TTC549 (cell line): ENCODE measurements at regions not wholly inside any gene's neighbourhood (a gene's known extent, or its start where the extent isn't known, plus 50 kb on each side); places are given as distances from the start of the nearest gene placed in this dataset.
"Not testable (repeated sequence)": the region's sequence is repeated elsewhere in the genome, so short reads cannot be mapped to it uniquely, and the experiment has no call there.

Experiments used
- FAIRE-seq: peaks from 2 replicates; lab custom pipeline; 2012; peaks lifted over from hg19 to GRCh38; lab: Jason Lieb, UNC

DNA sequence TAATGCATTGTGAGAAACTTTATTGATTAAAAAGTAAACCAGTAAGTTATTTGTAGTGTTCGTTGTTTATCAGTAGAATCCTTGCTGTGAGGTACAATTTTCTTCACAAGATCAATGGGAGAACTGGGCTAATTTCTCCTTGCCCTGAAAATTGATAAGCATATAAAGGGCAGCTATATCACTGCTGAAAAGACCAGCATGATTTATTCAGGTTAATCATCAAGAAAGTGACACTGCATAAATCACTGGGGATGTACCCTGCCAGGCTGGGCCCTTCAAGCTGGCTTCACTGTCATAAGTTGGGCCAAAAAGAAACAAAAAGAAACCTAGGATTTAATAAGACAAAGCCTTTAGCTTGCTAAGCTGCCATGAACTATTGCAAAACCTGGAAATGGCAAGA lies 746.7 kb downstream of the STPG2 start:
- FAIRE-seq, result no peak

DNA sequence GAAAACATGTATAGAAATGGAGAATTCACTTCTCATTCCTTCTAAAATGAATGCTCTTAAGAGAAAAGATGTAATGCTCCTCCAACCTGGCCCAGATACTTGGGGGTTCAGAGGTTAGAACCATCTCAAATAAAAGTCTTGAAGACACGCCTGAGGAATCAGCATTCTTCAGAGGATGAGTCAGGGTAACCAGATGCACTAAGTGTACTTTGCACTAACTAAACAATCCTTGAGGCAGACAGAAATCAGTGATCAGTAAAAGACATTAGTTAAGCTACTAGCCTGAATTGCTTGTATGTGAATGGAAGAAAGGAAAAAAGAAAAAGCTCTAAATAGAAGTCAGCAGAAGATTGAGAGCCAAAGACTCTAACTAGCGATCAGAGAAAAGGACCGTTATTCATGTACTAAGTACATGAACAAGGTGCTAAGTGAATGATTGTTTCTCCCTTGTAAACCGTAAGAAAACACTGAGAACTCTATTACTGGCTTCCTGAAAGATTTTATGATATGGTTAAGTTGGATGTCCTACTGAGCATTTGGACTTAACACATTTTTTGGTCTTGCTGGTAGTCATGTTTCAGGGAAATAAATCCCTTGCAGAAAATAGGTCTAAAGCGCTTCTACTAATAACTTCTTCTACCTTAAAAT lies 738.3 kb downstream of the STPG2 start:
- no peak for FAIRE-seq

DNA sequence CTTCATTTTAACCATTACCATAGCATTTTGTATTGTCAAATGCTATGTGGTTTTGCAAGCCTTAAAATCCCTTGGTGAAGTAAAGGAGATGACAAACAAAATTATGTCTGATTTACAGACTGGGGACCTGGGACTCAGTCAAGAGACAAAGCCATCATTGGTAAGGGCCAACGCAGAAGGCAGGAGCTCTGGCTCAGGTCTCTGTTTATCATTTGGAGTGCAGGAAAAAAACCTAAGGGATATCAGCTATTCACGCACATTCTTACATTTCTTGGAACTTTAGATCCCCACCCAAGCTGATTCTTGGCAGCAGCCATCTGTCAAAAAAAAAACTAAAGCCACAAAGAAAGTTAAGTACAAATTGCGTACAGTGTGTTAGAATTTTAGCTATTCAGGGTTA lies 731.9 kb downstream of the STPG2 start:
- no peak for FAIRE-seq

DNA sequence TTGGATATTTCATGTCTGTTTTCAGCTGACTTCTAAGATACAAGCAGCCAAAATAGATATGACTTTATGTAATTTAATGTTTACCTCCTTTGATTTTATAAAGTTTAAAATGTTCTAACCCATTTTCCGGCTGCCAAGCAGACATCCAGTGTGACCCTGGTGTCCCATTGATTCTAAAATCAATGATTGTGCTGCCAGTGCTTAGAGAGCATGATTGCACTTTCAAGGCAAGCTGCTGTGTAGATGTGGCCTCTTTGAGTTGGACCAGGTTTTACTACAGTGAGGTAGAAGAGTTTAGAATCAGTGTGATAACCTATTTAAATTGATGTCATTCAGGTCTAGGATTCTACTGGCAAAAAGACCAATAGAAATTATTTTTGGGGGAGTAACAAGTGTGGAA lies 730.9 kb downstream of the STPG2 start:
- no peak for FAIRE-seq

DNA sequence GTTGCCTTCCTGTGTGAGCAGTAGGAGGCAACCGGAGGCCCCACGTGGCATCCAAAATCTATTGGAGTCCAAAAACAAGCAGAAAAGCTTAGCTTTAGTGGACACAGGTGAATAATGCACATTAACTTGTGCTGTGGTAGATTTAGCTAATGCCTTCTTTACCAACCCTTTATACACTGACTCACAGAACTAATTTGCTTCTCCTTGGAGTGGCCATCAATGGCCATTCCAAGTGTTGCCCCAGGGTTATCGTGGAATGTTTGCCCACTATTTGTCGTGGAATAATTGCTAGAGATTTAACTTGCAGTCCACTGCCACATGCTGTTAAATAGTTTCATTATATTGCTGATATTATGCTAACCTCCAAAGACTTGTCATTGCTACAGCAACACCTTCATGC lies 729.1 kb downstream of the STPG2 start:
- FAIRE-seq, result no peak

DNA sequence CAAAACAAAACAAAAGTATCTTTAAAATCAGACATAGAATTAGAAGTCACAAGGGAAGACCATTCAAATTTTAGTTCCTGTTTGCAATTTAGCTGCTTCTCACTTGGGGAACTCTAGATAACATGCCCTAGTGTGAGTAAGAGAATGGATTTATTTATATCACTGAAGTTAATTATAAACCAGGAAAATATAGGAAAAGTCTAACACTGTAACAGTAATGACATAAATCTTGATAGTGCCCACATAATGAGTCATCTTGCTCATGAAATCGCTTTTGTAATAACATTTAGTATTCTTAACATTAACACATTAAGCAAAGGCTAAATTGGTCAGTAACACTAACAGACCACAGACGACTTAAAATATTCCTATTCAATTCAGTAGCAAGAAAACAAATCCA lies 710.7 kb downstream of the STPG2 start:
- no peak for FAIRE-seq

DNA sequence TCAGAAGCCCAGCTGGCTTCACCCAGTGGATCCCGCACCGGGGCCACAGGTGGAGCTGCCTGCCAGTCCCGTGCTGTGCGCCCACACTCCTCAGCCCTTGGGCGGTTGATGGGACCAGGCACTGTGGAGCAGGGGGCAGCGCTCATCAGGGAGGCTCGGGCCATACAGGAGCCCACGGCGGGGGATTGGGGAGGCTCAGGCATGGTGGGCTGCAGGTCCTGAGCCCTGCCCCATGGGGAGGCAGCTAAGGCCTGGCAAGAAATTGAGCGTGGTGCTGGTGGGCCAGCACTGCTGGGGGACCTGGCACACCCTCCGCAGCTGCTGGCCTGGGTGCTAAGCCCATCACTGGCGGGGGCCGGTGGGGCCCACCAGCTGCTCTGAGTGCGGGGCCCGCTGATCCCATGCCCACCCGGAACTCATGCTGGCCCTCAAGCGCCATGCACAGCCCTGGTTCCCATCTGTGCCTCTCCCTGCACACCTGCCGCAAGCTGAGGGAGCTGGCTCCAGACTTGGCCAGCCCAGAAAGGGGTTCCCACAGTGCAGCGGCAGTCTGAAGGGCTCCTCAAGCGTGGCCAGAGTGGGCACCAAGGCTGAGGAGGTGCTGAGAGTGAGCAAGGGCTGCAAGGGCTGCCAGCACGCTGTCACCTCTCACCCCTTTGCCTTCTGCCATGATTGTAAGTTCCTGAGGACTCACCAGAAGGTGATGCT lies 705.1 kb downstream of the STPG2 start:
- not testable (repeated sequence) for FAIRE-seq

DNA sequence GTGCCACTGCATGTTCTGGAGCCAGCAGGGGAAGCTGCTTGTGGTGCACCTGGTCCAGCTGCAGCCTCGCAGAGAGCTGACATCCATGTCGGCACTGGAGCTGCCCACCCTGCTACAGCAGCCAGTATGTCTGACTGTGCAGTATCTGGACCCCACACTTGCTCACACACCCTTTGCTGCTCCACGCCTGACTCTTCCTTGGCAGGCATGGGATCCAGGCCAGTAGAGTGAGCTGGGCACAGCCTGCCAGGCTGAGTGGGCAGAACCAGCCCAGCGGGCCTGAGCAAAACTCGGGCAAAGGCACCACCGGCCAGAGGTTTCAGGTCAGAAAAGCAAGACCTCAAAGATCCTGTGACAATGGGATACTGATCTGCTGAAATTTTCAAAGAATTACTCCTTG lies 690.1 kb downstream of the STPG2 start:
- FAIRE-seq, result no peak

DNA sequence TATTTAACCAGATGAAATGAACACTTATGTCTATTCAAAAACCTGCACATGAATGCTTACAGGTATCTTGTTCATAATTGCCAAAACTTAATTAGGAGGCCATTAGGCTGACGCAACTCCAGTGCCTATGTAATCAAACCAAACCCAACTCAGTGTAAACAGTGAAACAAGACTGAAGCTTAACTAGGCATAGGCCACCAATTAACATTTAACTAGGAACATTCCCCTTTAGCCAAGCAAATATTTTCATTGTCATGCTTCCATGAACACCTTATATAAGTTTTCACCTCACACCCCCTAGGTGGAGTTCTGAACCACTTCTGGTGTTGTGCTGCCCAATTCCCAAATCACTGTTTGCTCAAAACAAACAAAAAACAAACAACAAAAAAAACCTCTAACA lies 686.0 kb downstream of the STPG2 start:
- no peak for FAIRE-seq

DNA sequence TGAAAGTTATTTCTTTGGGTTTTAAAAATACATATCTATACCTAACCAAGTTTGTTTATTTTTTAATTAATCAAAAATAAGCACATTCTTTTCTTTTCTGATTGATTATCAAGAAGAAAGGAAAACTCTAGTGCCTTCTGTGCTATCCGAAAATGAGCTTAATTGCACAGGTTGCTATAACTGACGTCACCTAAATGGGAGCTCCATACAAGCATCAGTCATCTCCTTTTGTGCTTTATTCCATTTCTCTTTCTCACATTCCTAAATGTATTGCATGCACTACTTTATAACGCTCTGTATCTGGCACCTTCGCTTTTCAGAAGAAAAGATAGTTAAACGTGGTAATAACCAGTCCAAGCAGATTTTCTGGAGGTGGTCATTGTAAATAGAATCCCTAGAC lies 675.0 kb downstream of the STPG2 start:
- no peak for FAIRE-seq

DNA sequence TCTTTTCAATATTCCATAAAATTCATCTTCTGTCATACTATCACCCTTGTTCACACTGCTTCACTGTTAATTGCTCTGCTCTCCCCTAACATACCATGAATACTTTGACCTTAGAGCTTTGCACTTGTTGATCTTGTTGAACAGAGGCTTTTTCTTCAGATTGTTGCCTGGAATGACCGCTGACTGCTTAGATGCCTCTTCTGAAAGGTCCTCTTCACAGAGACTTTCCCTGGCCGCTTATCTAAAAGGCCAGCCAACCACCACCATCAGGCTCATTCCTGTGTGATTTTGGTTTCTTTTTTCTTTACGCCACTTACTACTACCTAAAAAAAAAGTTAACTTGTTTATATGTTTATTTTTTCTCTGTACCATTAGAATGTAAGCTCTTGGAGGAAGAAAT lies 667.7 kb downstream of the STPG2 start:
- FAIRE-seq, result no peak

DNA sequence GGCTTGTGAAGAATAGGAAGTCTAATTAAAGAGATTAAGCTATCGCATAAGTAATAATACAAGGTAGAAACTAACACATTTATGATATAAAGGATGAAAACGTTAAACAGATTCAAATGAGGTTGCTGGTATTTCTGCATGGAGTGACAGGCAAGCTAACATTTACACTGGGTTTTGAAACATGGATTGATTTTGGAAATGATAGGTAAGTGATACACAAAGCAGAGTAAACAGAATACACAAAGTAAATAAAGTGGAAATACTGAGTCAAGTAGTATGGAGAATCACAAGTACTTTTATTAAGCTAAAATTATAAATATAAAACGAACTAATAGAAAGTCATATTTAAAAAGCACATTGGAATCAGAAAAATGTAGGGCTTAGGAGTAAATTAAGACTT lies 665.3 kb downstream of the STPG2 start:
- no peak for FAIRE-seq

DNA sequence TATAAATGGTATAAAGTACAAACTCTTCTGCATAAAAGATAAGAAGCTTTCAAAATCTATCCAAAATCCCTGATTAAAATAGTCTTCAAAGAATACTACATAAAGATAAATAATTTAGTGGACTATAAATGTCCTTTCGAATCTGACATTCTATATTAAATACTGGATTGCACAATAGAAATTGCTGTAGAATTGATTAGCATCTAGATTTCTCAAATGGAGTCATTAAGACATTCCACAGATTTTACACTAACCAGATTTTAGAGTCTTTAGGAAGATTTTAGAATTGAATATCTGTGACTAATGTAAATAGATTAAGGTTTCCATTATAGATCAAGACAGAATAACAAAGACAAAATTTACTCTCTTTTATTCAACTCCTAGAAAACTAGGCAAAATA lies 663.9 kb downstream of the STPG2 start:
- no peak for FAIRE-seq

DNA sequence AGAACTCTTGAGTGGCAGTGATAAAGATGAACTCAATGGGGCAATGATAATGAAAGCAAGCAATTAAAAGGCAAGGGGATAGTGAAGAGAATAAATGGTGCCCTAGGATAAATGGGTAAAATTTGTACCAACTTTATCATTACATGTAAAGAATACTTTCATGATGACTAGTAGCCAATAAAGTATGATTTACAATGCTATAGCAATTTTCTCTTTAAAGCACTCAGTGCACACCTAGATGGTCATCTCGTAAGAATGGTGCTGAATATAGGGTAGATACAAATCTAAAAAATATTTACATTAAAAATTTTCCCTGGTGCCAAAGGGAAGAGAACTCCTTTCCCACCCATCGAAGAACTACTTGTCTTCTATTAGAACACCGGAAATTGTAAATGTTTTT lies 651.4 kb downstream of the STPG2 start:
- no peak for FAIRE-seq

DNA sequence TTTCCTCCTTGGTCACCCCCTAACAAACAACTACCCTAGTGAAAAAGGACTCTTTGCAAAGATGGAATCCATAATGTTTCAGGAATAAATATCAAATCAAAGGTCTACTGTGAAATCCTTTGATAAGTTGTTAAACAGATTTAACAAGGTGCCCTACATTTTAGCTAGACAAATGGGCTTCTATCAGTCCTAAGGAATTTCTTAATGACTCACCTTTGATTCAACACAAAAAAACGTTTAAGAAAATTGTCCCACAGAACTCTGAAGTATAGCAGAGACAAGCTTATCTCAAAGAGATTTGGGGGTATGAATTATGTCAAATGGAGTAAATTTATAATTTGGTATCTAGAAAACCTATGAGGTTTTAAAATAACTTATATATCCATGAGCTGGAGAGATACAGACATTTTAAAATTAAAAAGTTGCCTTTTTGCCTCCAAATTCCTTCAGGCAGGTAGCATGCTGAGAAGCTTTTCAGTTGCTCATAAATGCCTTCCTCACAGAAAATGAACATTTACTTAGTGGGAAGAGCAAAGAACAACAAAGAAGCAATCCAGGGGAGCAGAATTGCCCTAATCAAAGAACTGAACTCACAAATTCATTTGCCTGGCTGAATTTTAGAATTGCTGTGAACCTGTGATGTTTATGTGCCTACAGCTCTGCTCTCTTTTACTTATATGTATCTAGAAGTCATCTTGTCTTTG lies 649.3 kb downstream of the STPG2 start:
- no peak for FAIRE-seq

DNA sequence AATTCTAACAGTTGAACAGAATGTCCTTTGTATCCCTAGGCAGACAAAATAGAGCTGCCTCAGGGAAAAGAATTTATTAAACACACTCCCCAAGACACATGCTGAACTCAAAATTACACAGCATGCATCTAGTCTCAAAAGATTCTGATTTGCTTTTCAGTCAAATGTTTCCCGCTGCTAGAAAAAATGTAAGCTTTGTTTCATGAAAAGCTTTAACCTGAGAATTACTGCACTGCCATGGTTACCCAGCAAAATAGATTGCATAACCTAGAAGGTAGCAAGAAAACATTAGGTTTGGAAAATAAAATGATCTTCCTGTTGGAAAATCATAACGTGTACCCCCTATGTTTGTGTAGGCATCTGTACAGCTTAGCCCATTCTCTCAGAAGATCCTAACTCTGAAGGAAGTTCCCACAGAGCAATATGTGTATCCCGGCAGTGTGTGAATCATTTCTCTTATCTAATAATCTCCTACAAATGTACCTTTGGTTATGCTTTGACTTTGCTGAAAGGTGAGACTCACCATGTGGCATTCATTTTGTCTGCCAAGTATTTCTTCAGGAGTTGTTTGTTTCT lies 646.9 kb downstream of the STPG2 start:
- no peak for FAIRE-seq

DNA sequence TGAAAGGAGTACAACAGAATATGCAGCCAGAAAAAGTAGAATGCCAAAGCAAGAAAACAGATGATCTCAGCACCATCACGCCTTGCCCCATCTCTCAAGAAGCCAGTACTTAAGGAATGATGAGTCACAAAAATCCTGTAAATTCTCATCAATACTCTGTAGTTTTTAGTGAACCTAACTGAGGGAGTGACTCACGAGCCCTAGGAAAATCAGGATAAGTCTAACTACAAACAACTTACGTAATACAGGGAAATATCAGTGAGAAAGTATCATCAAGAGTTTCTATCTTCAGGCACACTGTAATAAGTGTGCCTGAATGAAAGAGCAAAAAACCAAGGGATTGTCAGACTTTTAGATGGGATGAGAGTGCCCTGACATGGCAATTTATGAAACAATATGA lies 644.4 kb downstream of the STPG2 start:
- FAIRE-seq, result no peak

DNA sequence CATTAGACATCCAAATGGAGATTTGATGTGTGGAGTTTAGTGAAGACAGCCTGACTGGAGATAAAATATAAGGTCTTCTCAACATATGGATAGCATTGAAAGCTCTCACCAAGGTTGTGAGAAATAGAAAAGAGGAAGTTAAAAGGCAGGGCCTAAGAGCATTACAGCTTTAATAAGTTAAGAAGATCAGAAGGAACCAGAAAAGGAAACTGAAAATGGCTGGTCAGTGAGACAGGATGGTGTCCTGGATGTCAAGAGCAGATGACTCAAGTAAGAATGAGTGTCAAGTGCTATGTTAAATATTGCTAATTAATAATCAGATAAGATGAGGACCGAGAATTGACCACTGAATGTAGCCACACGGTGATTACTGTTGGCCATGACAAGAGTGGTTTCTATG lies 642.9 kb downstream of the STPG2 start:
- FAIRE-seq, result no peak

DNA sequence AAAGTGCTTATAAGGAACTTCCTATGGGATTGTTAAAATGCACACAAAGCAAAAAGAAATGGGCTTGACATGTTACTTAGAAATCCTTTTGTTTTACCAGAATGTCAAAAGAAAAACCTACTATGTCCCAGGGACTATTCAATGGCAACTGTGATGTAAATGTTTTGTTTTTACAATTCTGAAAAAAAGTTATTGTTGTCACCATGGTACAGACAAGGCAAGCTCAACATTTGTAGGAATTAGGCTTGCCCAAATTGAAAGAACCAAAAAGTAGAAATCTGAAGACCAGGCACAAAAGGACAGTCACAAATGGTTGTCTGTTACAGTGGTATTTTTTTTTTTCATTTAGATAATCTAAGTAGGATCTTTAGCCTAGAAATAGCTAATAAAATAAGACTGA lies 638.6 kb downstream of the STPG2 start:
- FAIRE-seq, result no peak

DNA sequence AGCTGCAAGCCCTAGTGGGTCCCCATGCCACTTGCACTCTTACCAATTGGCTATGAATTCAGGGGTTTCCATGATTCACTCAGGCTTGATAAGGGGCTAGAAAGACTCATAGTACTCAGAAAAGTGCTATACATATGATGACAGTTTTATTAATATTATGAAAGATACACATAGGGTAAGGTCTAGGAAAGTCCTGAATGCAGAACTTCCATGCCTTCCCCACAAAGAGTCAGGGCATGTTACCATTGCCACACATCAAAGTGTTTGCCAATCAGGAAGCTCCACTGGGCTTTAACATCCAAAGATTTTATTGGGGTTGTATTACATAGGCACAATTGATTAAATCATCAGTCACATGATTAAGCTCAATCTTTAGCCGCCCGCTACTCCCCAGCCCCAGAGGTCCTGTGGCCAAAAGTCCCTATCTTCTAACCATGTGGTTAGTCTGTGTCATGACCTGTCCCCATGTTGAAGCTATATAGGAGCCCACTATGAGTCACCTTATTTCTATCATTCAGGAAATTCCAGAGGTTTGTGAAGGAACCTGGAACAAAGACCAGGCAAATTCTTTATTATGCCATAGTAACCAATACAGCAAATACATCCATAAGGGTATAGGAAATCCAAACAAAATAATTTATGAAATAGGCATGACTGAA lies 635.6 kb downstream of the STPG2 start:
- FAIRE-seq, result no peak
